ENCODE measurements at regions not wholly inside any gene's neighbourhood (a gene's known extent, or its start where the extent isn't known, plus 50 kb on each side); places are given as distances from the start of the nearest gene placed in this dataset.

DNA sequence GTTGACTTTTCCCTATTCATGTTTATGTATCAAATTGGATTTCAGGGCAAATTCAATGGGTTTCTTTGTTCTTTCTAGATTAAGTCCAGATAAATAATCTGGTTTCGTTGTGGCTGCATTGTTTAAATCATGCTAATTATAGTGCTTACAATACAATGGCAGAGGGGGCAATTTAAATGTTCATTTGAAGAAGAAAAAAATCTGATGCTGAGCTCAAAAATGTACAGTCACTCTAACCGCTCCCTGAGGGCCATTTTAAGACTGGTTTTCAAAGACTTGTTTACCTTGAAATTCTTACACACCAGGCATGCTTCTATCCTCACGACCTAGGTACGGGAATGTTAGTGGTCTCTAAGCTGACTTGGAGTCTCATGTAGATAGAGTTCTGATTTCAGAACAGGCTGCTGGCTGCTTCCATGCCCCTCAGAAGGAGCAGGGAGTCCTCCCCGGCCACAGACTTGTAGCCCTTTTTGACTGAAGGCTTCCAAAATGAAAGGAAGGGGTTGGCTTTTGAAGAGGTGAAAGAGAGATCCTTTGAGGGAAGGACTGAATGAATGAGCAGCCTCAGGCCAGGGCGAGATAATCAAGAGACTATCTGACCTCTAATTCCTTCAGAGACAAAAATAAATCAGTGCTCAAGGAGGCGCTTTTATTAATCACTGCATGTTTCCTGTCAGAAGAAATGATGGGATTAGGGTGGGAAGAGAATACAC lies 86.1 kb upstream of the ZNF217 start:
- DNase-seq (ENCODE audit: low spot score in 2 of 2): no peak
- no peak for TF ChIP-seq POLR2A (IDR thresholded peaks at IDR 0.05)
- Histone ChIP-seq H3K27ac (peak overlapping the region; percentile 26 to 65), H3K4me3 (no peak overlapping the region), H3K4me1 (no peaks in the 10 kb centered on the region), H3K9me3 (no peaks in the 10 kb centered on the region), H3K27me3 (no peaks in the 10 kb centered on the region), H3K36me3 (no peaks in the 10 kb centered on the region)
- intact Hi-C loops (cut with DNase I; ENCODE audit: low total_unique reads): loop anchor here (5.0 kb wide), 1 partner anchor 1572 kb away; no protein-coding TSS in a partner anchor

DNA sequence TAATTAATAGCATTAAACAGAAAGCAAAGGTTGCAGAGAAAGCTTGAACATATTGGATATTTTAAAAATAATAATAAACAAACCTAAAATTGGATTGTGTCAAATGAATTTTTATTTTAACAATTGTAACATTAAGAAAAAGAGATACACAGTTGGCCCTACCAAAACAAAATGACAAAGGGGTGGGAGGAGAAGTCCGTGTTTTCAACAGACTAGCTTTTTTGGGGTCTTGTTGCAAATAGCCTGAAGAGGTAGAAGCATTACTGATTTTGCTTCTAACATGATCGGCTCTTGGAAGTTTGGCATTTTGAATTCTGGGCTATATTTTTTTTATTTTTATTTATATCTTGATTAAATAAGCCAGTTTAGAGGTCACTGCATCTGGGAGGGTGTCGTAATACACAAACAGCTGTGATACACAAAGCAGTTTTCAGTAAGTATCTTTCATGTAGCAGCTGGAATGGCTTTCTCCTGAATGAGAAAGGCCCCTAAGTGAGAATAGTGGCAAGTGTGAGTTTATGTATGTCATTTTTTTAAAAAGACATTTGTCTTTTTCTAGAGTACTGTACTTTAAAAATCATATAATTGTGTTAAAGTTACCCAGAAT lies 85.5 kb upstream of the ZNF217 start:
- no peaks in the 10 kb centered on the region for H3K27me3 ChIP-seq
- no peaks in the 10 kb centered on the region for H3K4me1 ChIP-seq
- TF ChIP-seq, protein P1, sequence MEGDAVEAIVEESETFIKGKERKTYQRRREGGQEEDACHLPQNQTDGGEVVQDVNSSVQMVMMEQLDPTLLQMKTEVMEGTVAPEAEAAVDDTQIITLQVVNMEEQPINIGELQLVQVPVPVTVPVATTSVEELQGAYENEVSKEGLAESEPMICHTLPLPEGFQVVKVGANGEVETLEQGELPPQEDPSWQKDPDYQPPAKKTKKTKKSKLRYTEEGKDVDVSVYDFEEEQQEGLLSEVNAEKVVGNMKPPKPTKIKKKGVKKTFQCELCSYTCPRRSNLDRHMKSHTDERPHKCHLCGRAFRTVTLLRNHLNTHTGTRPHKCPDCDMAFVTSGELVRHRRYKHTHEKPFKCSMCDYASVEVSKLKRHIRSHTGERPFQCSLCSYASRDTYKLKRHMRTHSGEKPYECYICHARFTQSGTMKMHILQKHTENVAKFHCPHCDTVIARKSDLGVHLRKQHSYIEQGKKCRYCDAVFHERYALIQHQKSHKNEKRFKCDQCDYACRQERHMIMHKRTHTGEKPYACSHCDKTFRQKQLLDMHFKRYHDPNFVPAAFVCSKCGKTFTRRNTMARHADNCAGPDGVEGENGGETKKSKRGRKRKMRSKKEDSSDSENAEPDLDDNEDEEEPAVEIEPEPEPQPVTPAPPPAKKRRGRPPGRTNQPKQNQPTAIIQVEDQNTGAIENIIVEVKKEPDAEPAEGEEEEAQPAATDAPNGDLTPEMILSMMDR (IDR thresholded peaks at IDR 0.05): no peak
- TF ChIP-seq POLR2A (IDR thresholded peaks at IDR 0.05) (no peak), POLR2AphosphoS5 (IDR thresholded peaks at IDR 0.05) (no peak)
- no peak overlapping the region for H3K4me3 ChIP-seq
- H3K36me3 ChIP-seq: no peaks in the 10 kb centered on the region
- intact Hi-C loops (cut with DNase I; ENCODE audit: low total_unique reads): no loop called here
- H3K9me3 ChIP-seq: no peaks in the 10 kb centered on the region
- no peak for DNase-seq (ENCODE audit: low spot score in 2 of 2)
- peak overlapping the region in 1 of 2 donors; percentile 65 for H3K27ac ChIP-seq

DNA sequence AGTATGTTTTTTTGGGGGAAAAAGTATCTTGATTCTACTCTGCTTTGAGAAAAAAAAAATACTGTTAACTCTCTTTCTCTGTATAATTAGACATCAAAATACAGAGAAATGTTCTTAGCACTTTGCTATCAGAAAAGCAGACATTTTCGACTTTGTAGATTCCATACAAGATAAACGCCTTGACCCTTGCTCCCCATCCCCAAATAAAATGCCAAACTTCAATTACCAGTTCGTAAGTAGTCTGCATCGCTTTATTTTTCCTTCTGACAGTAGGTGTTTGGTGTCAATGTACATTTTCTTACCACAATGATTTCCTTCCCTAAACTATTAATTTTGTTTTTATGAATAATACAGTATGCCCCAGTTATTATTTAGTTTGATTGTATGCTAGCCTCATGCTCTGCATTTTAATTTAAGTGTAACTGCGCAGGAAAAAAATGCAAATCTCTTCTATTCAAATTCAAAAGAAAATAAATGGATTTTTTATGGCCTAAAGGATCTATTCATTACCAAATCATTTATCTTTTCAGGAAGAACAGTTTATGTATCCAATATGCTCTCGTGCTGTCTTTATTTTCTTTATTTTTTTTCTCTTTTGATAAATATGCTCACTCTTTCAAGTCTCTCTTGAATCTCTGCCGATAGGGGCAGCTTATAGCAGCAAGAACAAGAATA lies 84.8 kb upstream of the ZNF217 start:
- H3K4me3 ChIP-seq: no peak overlapping the region
- no peak for DNase-seq (ENCODE audit: low spot score in 2 of 2)
- TF ChIP-seq, protein P1 (IDR thresholded peaks at IDR 0.05): no peak
- TF ChIP-seq POLR2AphosphoS5 (IDR thresholded peaks at IDR 0.05) (no peak), POLR2A (IDR thresholded peaks at IDR 0.05) (no peak)
- H3K4me1 ChIP-seq: no peaks in the 10 kb centered on the region
- no peak overlapping the region for H3K27ac ChIP-seq
- no peaks in the 10 kb centered on the region for H3K36me3 ChIP-seq
- H3K9me3 ChIP-seq: no peaks in the 10 kb centered on the region
- no peaks in the 10 kb centered on the region for H3K27me3 ChIP-seq
- intact Hi-C loops (cut with DNase I; ENCODE audit: low total_unique reads): no loop called here

DNA sequence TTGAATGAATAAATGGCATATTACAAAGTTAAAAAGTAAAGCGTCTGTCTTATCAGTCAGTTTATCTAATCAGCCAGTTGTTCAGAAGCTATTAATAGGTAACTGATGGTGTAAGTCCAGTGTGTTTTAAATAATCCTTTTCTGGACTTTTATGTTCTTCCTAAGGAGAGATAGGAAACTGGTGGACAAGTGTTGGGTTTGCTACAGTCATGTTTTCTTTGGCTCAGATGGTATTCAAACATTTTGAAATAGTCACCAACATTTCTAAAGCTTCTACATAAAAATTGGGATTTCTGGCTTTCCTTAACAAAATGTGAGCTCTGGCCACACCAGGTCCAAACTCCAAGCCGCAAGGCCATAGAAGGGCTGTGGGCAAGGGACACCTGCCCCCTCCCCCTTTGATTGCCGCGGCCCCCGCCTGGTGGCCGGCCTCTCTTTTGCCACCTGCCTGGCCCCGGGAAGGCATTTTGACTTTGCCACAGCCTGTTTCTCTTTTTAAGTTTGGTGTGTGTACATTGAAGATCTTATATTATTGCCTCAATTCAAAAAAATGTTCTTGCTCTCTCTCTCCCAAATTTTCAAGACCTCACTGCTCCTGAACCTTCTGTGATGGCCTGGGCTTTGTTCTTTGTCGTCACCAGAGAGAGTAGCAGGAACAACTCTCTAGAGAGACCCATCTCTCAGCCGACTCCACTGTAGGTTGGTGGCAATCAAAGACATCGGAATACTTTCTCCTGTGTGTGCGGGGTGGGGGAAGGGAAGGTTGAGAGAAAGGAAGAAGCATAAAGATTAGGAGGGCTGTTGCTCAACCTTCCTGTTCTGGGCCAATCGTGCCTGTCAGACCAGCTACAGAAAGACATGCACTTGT lies 84.0 kb upstream of the ZNF217 start:
- TF ChIP-seq POLR2AphosphoS5 (IDR thresholded peaks at IDR 0.05) (no peak), POLR2A (IDR thresholded peaks at IDR 0.05) (no peak)
- TF ChIP-seq, protein P1 (IDR thresholded peaks at IDR 0.05): no peak
- Histone ChIP-seq H3K27ac (no peak overlapping the region), H3K27me3 (no peaks in the 10 kb centered on the region), H3K4me3 (no peak overlapping the region), H3K4me1 (no peaks in the 10 kb centered on the region), H3K36me3 (no peaks in the 10 kb centered on the region), H3K9me3 (no peaks in the 10 kb centered on the region)
- intact Hi-C loops (cut with DNase I; ENCODE audit: low total_unique reads): no loop called here
- DNase-seq (ENCODE audit: low spot score in 2 of 2): no peak

DNA sequence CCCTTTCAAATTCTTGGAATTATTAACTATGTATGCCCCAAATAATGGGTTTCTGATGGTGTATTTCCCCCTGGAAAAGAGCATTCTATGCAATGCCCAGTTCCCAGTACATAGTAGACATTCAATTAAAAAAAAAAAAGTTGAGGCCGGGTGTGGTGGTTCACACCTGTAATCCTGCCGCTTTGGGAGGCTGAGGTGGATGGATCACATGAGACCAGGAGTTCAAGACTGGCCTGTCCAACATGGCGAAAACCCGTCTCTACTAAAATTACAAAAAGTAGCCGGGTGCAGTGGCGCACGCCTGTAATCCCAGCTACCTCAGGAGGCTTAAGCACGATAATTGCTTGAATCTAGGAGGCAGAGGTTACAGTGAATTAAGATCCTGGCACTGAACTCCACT lies 83.3 kb upstream of the ZNF217 start:
- Histone ChIP-seq H3K27me3 (no peaks in the 10 kb centered on the region), H3K27ac (no peak overlapping the region), H3K9me3 (no peaks in the 10 kb centered on the region), H3K4me1 (no peaks in the 10 kb centered on the region), H3K4me3 (no peak overlapping the region), H3K36me3 (no peaks in the 10 kb centered on the region)
- TF ChIP-seq POLR2A (IDR thresholded peaks at IDR 0.05) (no peak), POLR2AphosphoS5 (IDR thresholded peaks at IDR 0.05) (no peak)
- TF ChIP-seq, protein P1 (IDR thresholded peaks at IDR 0.05): no peak
- no peak for DNase-seq (ENCODE audit: low spot score in 2 of 2)
- intact Hi-C loops (cut with DNase I; ENCODE audit: low total_unique reads): no loop called here

Data from breast epithelium (tissue), 4 donors.